Breast epithelium (tissue), 4 donors: ENCODE measurements at regions not wholly inside any gene's neighbourhood (a gene's known extent, or its start where the extent isn't known, plus 50 kb on each side); places are given as distances from the start of the nearest gene placed in this dataset.

Experiments used
- DNase-seq, 2 donors: peaks; one replicate each; pipeline ENCODE4 v3.0.0-alpha.2; 2019; ENCODE audit warnings: low spot score in 2 of 2
- H3K27ac ChIP-seq, 2 donors: fragments of 200-600 bp; sonication (generic) in 1 of 2; one replicate each; pipeline ENCODE4 v1.5.1; 2016 to 2019; ENCODE audit warnings: mild to moderate bottlenecking in 1 of 2
- H3K27me3 ChIP-seq, 2 donors: fragments of 200-600 bp; sonication (generic) in 1 of 2; one replicate each; pipeline versions ENCODE4 v1.5.1 to v1.6.0; 2017 to 2019; ENCODE audit warnings: control low read depth in 1 of 2, mild to moderate bottlenecking in 1 of 2
- H3K36me3 ChIP-seq: fragments of 200-600 bp; one replicate; pipeline ENCODE4 v1.5.1; 2019
- H3K4me1 ChIP-seq, 2 donors: fragments of 200-600 bp; sonication (generic); one replicate each; pipeline ENCODE4 v1.5.1; 2016 to 2019; ENCODE audit warnings: control low read depth in 1 of 2
- H3K4me3 ChIP-seq, 3 donors: fragments of 200-600 bp; sonication (generic); 1 replicate in 2 of 3; 2 replicates in 1 of 3; pipeline ENCODE4 v1.5.1; 2016 to 2019; ENCODE audit warnings: mild to moderate bottlenecking in 3 of 3, moderate library complexity in 2 of 3
- H3K9me3 ChIP-seq, 2 donors: fragments of 200-600 bp; sonication (generic) in 1 of 2; one replicate each; pipeline ENCODE4 v1.5.1; 2016 to 2019; ENCODE audit warnings: control low read depth in 1 of 2
- POLR2A ChIP-seq: fragments of 450-650 bp; IDR thresholded peaks from one replicate; pipeline ENCODE4 v1.6.1; 2016; ENCODE audit warnings: antibody characterized with exemption, mild to moderate bottlenecking, moderate library complexity
- POLR2AphosphoS5 ChIP-seq, 3 donors: sonication (generic); formaldehyde crosslinking; IDR thresholded peaks; one replicate each; pipeline ENCODE4 v1.6.1; 2017; ENCODE audit warnings: antibody characterized with exemption in 3 of 3
- intact Hi-C: fragments of 100-400 bp; cut with DNase I; formaldehyde crosslinking; loops from one replicate; pipeline ENCODE4 v1.15.1; 2023; ENCODE audit warnings: low total_unique reads
- TF ChIP-seq, protein P1 (sequence below), 3 donors: fragments of 450-650 bp; IDR thresholded peaks; one replicate each; pipeline ENCODE4 v1.5.1; 2016 to 2017; ENCODE audit warnings: antibody characterized with exemption in 3 of 3, mild to moderate bottlenecking in 3 of 3, moderate library complexity in 3 of 3

DNA sequence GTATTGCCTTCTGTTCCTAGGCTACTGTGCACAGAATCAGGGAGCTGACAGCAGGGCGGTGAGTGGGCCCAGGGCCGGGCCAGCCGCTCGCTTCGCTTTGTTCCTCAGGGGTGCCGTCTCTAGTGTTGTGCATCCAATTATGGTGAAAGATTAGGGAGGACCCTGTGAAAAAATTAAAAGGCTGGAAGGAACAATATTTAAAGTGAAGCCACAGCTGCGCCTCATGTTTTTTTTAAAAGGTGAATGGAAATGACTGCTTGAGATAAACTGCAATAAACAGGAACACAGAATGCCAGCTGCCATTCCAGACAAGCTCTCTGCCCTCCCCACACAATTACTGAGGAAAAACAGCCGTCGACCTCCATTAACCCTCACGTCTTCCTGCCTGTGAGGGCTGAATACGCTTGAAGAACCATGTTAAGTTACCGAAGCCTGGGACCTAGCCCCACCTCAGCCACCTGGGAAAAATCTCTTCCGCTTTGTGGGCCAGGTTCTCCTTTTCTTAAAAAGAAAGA lies 132.0 kb upstream of the IL12A start:
- Histone ChIP-seq H3K4me1 (no peaks in the 10 kb centered on the region), H3K36me3 (no peaks in the 10 kb centered on the region), H3K4me3 (no peak overlapping the region), H3K27ac (no peak overlapping the region), H3K9me3 (no peaks in the 10 kb centered on the region), H3K27me3 (no peaks in the 10 kb centered on the region)
- DNase-seq = no peak
- intact Hi-C loops = no loop called here
- no peak for TF ChIP-seq POLR2AphosphoS5 (IDR thresholded peaks at IDR 0.05)
- TF ChIP-seq, protein P1, sequence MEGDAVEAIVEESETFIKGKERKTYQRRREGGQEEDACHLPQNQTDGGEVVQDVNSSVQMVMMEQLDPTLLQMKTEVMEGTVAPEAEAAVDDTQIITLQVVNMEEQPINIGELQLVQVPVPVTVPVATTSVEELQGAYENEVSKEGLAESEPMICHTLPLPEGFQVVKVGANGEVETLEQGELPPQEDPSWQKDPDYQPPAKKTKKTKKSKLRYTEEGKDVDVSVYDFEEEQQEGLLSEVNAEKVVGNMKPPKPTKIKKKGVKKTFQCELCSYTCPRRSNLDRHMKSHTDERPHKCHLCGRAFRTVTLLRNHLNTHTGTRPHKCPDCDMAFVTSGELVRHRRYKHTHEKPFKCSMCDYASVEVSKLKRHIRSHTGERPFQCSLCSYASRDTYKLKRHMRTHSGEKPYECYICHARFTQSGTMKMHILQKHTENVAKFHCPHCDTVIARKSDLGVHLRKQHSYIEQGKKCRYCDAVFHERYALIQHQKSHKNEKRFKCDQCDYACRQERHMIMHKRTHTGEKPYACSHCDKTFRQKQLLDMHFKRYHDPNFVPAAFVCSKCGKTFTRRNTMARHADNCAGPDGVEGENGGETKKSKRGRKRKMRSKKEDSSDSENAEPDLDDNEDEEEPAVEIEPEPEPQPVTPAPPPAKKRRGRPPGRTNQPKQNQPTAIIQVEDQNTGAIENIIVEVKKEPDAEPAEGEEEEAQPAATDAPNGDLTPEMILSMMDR (IDR thresholded peaks at IDR 0.05) = no peak

DNA sequence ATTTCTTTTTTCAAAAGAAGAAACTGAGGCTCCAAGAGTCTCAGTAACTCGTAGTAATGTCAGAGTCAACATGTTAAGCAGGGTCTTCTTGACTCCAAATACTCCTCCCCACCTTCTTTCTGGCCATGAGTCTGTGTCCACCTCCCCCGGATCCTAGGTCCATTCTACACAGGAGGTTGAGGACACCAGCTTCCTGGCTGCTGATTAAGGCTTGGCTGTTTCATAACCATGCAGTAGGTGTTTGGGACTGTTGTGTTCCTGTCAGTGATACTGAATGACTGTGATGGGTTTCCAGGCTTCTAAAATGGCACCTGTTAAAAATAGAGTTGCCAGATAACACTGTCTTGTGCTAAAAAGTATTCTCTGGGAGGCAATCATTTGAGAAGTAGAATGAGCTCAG lies 130.8 kb upstream of the IL12A start:
- DNase-seq = no peak
- no peaks in the 10 kb centered on the region for H3K27me3 ChIP-seq
- no peak overlapping the region for H3K27ac ChIP-seq
- no peak overlapping the region for H3K4me3 ChIP-seq
- no peaks in the 10 kb centered on the region for H3K9me3 ChIP-seq
- H3K36me3 ChIP-seq = no peaks in the 10 kb centered on the region
- TF ChIP-seq POLR2AphosphoS5 (IDR thresholded peaks at IDR 0.05) (no peak), POLR2A (no peak)
- TF ChIP-seq, protein P1 (IDR thresholded peaks at IDR 0.05) = no peak
- intact Hi-C loops = no loop called here
- no peaks in the 10 kb centered on the region for H3K4me1 ChIP-seq

DNA sequence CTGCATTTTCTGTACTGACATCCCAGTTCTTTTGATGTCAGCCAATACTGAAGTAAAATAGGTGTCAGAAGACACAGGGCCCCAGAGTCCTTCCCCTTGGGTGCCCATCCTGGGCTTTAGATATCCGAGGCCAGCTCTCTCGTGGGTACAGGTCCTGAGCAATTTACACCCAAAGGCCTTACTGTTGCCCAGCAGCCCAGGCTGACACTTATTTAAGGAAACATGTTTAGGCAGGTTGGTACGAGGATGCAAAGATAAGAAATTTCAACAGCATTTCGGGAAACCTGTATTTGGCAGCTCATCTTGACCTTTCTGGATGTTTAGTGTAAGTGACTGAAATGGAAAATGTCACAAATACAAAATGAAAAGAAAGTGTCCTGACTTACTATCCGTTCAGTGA lies 130.0 kb upstream of the IL12A start:
- Histone ChIP-seq H3K4me1 (no peaks in the 10 kb centered on the region), H3K27ac (no peak overlapping the region), H3K9me3 (no peaks in the 10 kb centered on the region), H3K36me3 (no peaks in the 10 kb centered on the region), H3K4me3 (no peak overlapping the region), H3K27me3 (no peaks in the 10 kb centered on the region)
- TF ChIP-seq POLR2A (no peak), POLR2AphosphoS5 (IDR thresholded peaks at IDR 0.05) (no peak)
- TF ChIP-seq, protein P1 (IDR thresholded peaks at IDR 0.05) = no peak
- DNase-seq = no peak
- intact Hi-C loops = no loop called here

DNA sequence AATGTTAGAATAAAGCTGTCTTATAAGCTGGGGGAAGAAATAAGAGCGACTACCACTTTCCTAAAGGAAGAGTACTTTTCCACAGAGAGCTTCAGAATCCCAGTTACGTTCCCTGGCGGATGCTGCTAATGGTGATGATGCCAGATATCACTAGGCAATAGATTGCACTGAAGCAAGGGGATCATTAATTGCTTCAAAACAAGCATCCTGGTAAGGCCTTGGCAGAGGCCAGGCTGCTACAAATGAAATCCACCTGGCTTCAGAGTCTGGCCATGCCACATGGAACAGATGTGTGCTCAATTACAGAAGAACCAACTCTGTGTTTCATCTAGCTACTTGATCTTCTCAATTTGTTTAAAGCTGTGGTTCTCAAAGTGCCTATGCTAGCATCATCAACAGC lies 129.2 kb upstream of the IL12A start:
- H3K36me3 ChIP-seq = no peaks in the 10 kb centered on the region
- intact Hi-C loops = no loop called here
- no peaks in the 10 kb centered on the region for H3K9me3 ChIP-seq
- no peak overlapping the region for H3K4me3 ChIP-seq
- no peak for DNase-seq
- H3K27ac ChIP-seq = no peak overlapping the region
- no peaks in the 10 kb centered on the region for H3K4me1 ChIP-seq
- TF ChIP-seq POLR2A (no peak), POLR2AphosphoS5 (IDR thresholded peaks at IDR 0.05) (no peak)
- TF ChIP-seq, protein P1 (IDR thresholded peaks at IDR 0.05) = no peak
- no peaks in the 10 kb centered on the region for H3K27me3 ChIP-seq

GRCh38 chr3:159859836-159860235 lies 128.8 kb upstream of the IL12A start:
- no peaks in the 10 kb centered on the region for H3K4me1 ChIP-seq

More at GRCh38 chr3:159859836-159860235, 128.8 kb upstream of the IL12A start:
- H3K36me3 ChIP-seq = no peaks in the 10 kb centered on the region
- no peaks in the 10 kb centered on the region for H3K9me3 ChIP-seq
- intact Hi-C loops = no loop called here
- H3K27me3 ChIP-seq = no peaks in the 10 kb centered on the region
- TF ChIP-seq POLR2AphosphoS5 (IDR thresholded peaks at IDR 0.05) (no peak), POLR2A (no peak)
- TF ChIP-seq, protein P1 (IDR thresholded peaks at IDR 0.05) = no peak
- DNase-seq = no peak
- no peak overlapping the region for H3K27ac ChIP-seq
- H3K4me3 ChIP-seq = no peak overlapping the region
